ENCODE measurements at regions not wholly inside any gene's neighbourhood (a gene's known extent, or its start where the extent isn't known, plus 50 kb on each side); places are given as distances from the start of the nearest gene placed in this dataset.

GRCh38 chr3:72281551-72281950 is 496.6 kb upstream of the PROK2 start:
- H3K36me3 Mint-ChIP-seq (ENCODE audit: unreplicated experiment): no peaks in the 10 kb centered on the region
- H3K4me3 Mint-ChIP-seq (ENCODE audit: unreplicated experiment): no peak overlapping the region
- no peak overlapping the region for H3K27ac Mint-ChIP-seq (ENCODE audit: unreplicated experiment)
- peaks cover 3% of the 10 kb centered on the region for H3K4me1 Mint-ChIP-seq (ENCODE audit: unreplicated experiment)
- DNase-seq (ENCODE audit: extremely low spot score, unreplicated experiment): no peak
- H3K9me3 Mint-ChIP-seq (ENCODE audit: unreplicated experiment): peaks cover 9% of the 10 kb centered on the region
- TF ChIP-seq CTCF (IDR thresholded peaks at IDR 0.05): no peak
- H3K27me3 Mint-ChIP-seq (ENCODE audit: unreplicated experiment): peaks cover 61% of the 10 kb centered on the region

GRCh38 chr3:72280876-72281275 is 495.9 kb upstream of the PROK2 start:
- no peak for DNase-seq (ENCODE audit: extremely low spot score, unreplicated experiment)
- TF ChIP-seq CTCF (IDR thresholded peaks at IDR 0.05): no peak
- Mint-ChIP-seq H3K4me3 (ENCODE audit: unreplicated experiment) (no peak overlapping the region), H3K4me1 (ENCODE audit: unreplicated experiment) (peaks cover 3% of the 10 kb centered on the region), H3K27me3 (ENCODE audit: unreplicated experiment) (peaks cover 54% of the 10 kb centered on the region), H3K36me3 (ENCODE audit: unreplicated experiment) (no peaks in the 10 kb centered on the region), H3K27ac (ENCODE audit: unreplicated experiment) (no peak overlapping the region), H3K9me3 (ENCODE audit: unreplicated experiment) (peaks cover 9% of the 10 kb centered on the region)

GRCh38 chr3:72279631-72280041 is 494.7 kb upstream of the PROK2 start:
- no peak overlapping the region for H3K27ac Mint-ChIP-seq (ENCODE audit: unreplicated experiment)
- H3K9me3 Mint-ChIP-seq (ENCODE audit: unreplicated experiment): peaks cover 9% of the 10 kb centered on the region
- H3K36me3 Mint-ChIP-seq (ENCODE audit: unreplicated experiment): no peaks in the 10 kb centered on the region
- peaks cover 13% of the 10 kb centered on the region for H3K4me1 Mint-ChIP-seq (ENCODE audit: unreplicated experiment)
- H3K4me3 Mint-ChIP-seq (ENCODE audit: unreplicated experiment): no peak overlapping the region
- TF ChIP-seq CTCF (IDR thresholded peaks at IDR 0.05): no peak
- DNase-seq (ENCODE audit: extremely low spot score, unreplicated experiment): no peak
- H3K27me3 Mint-ChIP-seq (ENCODE audit: unreplicated experiment): peaks cover 41% of the 10 kb centered on the region

DNA sequence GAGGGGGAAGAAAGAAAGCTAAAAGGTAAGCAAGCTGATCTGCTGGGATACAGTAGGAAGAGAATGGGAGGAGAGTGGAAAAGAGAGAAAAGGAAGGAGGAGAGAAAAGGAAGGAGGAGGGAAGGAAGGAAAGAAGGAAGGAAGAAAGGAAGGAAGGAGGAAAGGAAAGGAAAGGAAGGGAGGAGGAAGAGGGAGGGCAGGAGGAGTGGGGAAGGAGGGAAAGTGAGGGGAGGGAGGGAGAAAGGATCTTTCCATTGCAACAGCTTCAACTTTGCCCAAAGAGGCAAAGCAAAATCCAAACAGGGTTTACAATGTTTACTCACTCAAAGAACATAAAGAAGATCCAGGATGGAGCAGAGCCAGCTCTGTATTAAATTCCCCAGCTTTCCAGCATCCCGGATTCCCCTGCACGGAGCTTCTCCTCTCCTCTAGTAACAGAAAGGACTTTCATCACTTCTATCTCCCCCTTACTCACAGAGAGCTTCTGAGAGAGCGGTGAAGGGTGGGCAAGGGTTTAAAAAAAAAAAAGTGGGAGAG is 494.2 kb upstream of the PROK2 start:
- H3K9me3 Mint-ChIP-seq (ENCODE audit: unreplicated experiment): peaks cover 9% of the 10 kb centered on the region
- H3K27ac Mint-ChIP-seq (ENCODE audit: unreplicated experiment): no peak overlapping the region
- DNase-seq (ENCODE audit: extremely low spot score, unreplicated experiment): no peak
- H3K36me3 Mint-ChIP-seq (ENCODE audit: unreplicated experiment): no peaks in the 10 kb centered on the region
- TF ChIP-seq CTCF (IDR thresholded peaks at IDR 0.05): no peak
- peaks cover 41% of the 10 kb centered on the region for H3K27me3 Mint-ChIP-seq (ENCODE audit: unreplicated experiment)
- no peak overlapping the region for H3K4me3 Mint-ChIP-seq (ENCODE audit: unreplicated experiment)
- H3K4me1 Mint-ChIP-seq (ENCODE audit: unreplicated experiment): peaks cover 18% of the 10 kb centered on the region

- Mint-ChIP-seq H3K4me3 (ENCODE audit: unreplicated experiment) (no peak overlapping the region), H3K4me1 (ENCODE audit: unreplicated experiment) (peaks cover 24% of the 10 kb centered on the region), H3K9me3 (ENCODE audit: unreplicated experiment) (peaks cover 9% of the 10 kb centered on the region), H3K36me3 (ENCODE audit: unreplicated experiment) (no peaks in the 10 kb centered on the region), H3K27me3 (ENCODE audit: unreplicated experiment) (peaks cover 38% of the 10 kb centered on the region), H3K27ac (ENCODE audit: unreplicated experiment) (no peak overlapping the region)
- no peak for TF ChIP-seq CTCF (IDR thresholded peaks at IDR 0.05)
- no peak for DNase-seq (ENCODE audit: extremely low spot score, unreplicated experiment)
These were observed 493.6 kb upstream of the PROK2 start for GRCh38 chr3:72278349-72279067.

All from osteocyte (in vitro differentiated cells).